GM18517 (cell line): ENCODE measurements at regions not wholly inside any gene's neighbourhood (a gene's known extent, or its start where the extent isn't known, plus 50 kb on each side); places are given as distances from the start of the nearest gene placed in this dataset.
"Not testable (repeated sequence)": the region's sequence is repeated elsewhere in the genome, so short reads cannot be mapped to it uniquely, and the experiment has no call there.

Experiments
- ATAC-seq: cut with Tn5 transposase; IDR thresholded peaks from one replicate; pipeline ENCODE4 v1.9.1; 2021; ENCODE audit warnings: mild to moderate bottlenecking, moderate library complexity; ENCODE audit not compliant: unreplicated experiment

GRCh38 chr6:40162074-40162473, 227.8 kb upstream of the MOCS1 start:
- ATAC-seq = no peak

DNA sequence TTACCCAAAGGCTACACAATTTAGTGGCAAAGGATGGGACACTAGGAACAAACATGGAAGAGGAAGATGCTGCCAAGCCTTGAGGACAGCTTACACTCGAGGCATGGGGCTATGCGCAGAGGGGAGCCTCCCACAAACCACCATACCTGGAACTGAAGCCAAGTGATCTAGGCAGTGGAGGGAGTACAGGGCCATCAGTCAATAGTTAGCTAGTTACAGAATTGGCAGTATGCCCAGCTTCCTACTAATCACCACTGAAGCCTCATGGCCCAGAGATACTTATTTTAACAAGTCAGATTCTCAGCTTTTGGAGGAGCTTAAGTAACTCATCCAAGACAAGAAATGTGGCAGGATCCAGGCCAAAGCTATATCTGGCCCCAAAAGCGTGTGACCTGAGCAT, 226.6 kb upstream of the MOCS1 start:
- no peak for ATAC-seq

GRCh38 chr6:40159865-40160264, 225.6 kb upstream of the MOCS1 start:
- ATAC-seq = no peak

DNA sequence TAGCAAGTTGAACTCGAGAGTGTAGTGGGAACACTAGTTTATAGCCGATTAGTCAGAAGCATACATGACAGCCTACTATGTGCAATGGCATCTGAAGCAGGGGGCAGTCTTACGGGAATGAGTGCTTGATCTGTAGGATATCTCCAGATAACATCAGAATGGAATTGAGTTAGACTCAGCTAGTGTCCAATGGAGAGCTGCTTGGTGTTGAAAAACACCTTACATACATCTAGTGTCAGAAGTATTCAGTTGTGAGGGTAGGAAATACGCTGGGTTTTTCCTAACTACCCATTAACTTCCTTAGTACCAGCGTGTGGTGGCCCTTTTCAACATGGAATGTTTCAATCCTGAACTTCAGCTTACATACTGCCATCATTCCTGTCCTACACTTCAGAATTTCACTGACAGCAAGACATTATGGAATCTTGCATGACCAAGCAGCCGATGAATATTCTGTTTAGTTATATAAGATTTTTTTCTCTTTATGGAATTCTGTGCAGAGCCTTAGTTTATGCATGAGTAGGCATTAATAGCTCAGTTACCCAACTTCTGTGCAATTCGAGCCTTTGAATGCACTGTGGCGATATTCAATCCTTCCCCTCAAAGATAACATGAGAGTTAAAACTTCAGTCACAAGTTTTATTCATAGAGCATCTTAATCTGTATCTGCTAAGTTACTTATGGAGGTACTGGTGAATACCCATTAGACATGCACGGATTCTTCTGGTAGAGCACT, 218.6 kb upstream of the MOCS1 start:
- ATAC-seq = no peak

- no peak for ATAC-seq
These were observed 217.9 kb upstream of the MOCS1 start for GRCh38 chr6:40152196-40152595.

DNA sequence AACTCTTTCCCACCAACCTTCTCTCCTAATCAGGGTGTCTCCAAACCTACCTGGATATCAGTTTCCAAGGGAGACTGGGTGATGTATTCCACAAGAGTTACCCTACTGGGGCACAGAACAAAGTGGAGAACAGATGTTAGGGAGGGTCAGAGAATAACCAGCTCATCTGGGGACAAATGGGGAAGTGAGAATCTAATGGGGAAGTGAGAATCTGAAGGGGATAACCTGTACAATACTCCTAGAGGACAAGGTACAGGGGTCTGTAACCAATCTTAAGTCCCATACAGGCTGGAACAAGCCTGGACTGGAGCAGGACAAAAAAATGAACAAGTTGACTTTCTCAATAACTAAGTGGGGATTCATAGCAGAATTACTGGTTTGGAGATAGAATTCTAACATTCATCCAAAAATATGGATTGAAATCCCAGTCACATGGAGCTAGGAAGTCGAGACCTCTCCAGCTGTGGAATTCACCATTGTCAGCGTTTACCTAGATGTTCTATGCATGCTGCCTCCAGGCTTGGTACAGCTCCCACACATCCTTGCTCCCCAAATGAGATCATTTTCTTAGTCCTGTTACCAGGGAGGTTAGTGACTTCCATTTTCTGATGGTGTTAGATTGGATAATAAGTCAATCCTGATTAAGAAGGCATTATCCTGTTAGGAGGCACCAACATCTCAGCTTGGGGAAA, 214.8 kb upstream of the MOCS1 start:
- peak; percentile 99 for ATAC-seq

DNA sequence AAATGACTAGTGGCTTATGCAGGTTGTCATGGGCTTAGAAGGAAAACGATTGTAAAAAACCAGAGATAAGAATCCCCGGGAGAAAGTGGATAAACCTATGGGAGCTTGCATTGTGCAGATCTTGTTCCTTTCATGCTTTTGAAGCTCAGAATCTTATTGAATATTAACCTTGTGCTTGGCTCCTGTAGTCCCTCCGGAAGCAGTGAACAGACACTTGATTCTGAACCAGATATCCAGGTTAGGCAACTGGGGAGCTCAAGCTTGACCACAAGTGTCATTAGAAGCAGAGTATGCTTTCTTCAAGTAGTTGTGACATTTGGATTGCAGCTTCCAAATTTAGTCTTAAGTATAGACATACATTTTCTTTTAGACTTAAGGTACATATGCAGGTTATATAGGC, 212.6 kb upstream of the MOCS1 start:
- ATAC-seq = no peak

- no peak for ATAC-seq
These were observed 205.2 kb upstream of the MOCS1 start for GRCh38 chr6:40139447-40139846.

DNA sequence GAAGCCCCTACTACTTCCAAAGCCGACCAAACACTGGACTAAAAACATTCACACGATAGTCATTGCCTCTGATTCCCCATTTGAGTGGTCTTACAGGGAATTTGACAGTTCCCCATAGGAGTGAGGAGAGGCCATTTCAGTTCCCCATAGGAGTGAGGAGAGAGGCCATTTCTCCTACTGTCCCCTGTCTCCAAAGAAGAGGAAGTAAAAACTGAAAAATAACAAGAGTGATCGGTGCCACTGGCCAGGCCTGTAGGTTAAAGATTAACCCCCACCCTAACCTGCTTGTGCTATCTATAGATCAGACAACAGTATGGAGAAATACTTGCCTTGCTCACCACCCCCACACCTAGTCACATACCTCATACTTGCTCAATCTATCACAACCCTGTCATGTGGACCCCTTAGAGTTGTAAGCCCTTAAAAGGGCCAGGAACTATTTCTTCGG, 204.0 kb upstream of the MOCS1 start:
- ATAC-seq = peak; percentile 58

- no peak for ATAC-seq
These were observed 201.3 kb upstream of the MOCS1 start for GRCh38 chr6:40135491-40136072.

GRCh38 chr6:40133981-40134380, 199.7 kb upstream of the MOCS1 start:
- ATAC-seq = not testable (repeated sequence)

GRCh38 chr6:40131675-40132074, 197.4 kb upstream of the MOCS1 start:
- no peak for ATAC-seq

- ATAC-seq = no peak
These were observed 193.9 kb upstream of the MOCS1 start for GRCh38 chr6:40128127-40128526.

- no peak for ATAC-seq
These were observed 191.6 kb upstream of the MOCS1 start for GRCh38 chr6:40125680-40126394.

DNA sequence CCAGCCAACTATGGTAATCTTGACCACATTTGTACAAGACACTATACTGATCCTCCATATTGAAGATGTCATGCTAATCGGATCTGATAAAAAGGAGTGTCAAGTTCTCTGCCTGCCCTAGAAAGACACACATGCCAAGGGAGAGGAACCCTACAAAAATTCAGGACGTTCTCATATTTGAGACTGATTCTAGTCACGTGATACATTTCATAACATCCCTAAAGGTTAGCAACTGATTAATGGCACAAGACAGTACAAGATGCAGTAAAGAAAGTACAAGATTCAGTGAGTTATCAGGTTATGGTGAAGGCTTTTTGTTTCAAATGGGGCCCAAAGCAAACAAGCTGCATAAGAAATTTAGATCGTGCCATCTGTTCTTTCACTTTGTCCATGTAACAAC, 190.7 kb upstream of the MOCS1 start:
- no peak for ATAC-seq

- no peak for ATAC-seq
These were observed 182.6 kb upstream of the MOCS1 start for GRCh38 chr6:40116832-40117231.

- ATAC-seq = no peak
These were observed 178.1 kb upstream of the MOCS1 start for GRCh38 chr6:40112350-40112749.

DNA sequence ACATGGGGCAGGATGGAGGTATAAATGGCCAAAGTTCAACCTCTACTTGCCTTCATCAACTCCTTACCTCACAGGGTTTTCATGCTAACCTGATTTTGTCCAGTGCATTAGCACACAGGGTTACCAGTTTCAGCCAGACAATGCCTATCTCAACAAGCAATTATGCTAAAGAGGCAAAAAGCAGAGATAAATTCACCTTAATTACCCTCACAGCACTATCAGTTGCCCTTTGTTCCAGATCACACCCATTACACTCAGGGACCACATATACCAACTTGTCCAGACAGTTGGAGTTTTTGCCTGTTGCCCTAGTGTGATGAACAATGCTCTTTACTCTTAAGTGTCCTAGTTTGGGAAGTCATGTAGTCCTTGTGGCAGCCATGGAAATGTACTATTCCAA, 174.5 kb upstream of the MOCS1 start:
- ATAC-seq = no peak

DNA sequence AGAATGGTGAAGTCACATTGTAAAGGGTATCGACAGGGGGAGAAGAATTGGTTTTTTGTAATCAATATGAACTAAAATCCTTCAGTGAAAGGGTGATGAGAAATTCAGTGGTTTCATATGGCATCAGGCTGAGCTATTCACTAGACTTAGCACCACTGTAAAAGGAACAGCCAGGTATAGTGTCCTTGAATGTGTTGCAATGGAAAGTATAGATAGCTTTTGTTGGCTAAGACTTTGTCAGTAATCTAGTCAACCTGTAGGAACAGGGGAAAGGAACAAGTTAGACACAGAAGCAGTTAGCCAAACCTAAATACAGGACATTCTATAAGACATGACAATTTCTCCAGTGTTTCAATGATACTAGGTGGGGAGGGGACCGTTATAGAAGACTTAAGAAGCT, 172.6 kb upstream of the MOCS1 start:
- ATAC-seq = no peak

- ATAC-seq = no peak
These were observed 164.5 kb upstream of the MOCS1 start for GRCh38 chr6:40098774-40099173.

DNA sequence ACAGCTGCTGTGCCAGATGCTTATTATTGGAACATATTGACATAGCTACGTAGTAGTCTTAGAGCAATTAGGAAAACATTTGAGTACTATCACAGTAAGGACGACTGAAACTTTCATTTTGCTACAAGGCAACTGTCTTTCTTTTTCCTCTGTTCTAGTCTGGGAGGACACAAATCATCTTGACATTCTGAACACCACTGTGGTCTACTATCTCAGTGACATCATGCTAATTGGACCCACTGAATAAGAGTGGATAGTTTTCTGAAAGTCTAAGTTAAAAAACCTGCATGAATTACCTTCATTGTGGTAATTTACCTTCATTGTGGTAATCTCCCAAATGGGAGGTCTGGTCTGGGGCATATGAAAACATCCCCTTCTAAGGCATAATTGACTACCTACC, 163.3 kb upstream of the MOCS1 start:
- no peak for ATAC-seq
